HEK293 (cell line): ENCODE measurements at regions not wholly inside any gene's neighbourhood (a gene's known extent, or its start where the extent isn't known, plus 50 kb on each side); places are given as distances from the start of the nearest gene placed in this dataset.

Experiments
- CTCF ChIA-PET: fragments of 350-600 bp; formaldehyde crosslinking; extraction: SDS; loops from one replicate; lab custom pipeline; 2021; ENCODE audit warnings: antibody characterized with exemption; lab: Yijun Ruan, JAX
- POLR2A ChIA-PET: fragments of 300-600 bp; formaldehyde crosslinking; extraction: SDS; loops from one replicate; lab custom pipeline; 2020; ENCODE audit warnings: antibody characterized with exemption, inconsistent platforms; lab: Yijun Ruan, JAX
- H3K27ac ChIP-seq: fragments of 200-500 bp; sonication (Bioruptor generic); 2 replicates; pipeline ENCODE4 v1.5.1; 2014; ENCODE audit warnings: low read depth, low read length, control low read depth, inconsistent platforms; ENCODE audit errors: extremely low read depth
- H3K36me3 ChIP-seq, 2 experiments: fragments of 200-500 bp in 1 of 2; sonication (Bioruptor generic) in 1 of 2; 1 replicate in 1 of 2; 2 replicates in 1 of 2; pipeline ENCODE4 v1.5.1; 2014 to 2017; ENCODE audit warnings: inconsistent platforms in 2 of 2, low read length in 2 of 2; ENCODE audit not compliant: control insufficient read depth in 2 of 2, insufficient read depth in 1 of 2
- H3K4me1 ChIP-seq: fragments of 200-500 bp; sonication (Bioruptor generic); 2 replicates; pipeline ENCODE4 v1.5.1; 2014; ENCODE audit warnings: mild to moderate bottlenecking, low read length, inconsistent platforms; ENCODE audit not compliant: control insufficient read depth, insufficient read depth
- H3K4me3 ChIP-seq: 2 replicates; pipeline ENCODE4 v1.5.1; 2011; ENCODE audit warnings: low read depth, mild to moderate bottlenecking, control low read depth, low read length, moderate library complexity
- H3K9me3 ChIP-seq: fragments of 200-500 bp; sonication (Bioruptor generic); 2 replicates; pipeline ENCODE4 v1.5.1; 2014; ENCODE audit warnings: low read depth, low read length, inconsistent platforms; ENCODE audit not compliant: control insufficient read depth, insufficient read depth
- BCL11B ChIP-seq: fragments of 450-650 bp; formaldehyde crosslinking; IDR thresholded peaks from 2 replicates; pipeline ENCODE4 v1.5.1; 2016; ENCODE audit warnings: low read depth, missing biosample characterization, missing genetic modification characterization
- HOXC10 ChIP-seq: sonication (generic); formaldehyde crosslinking; IDR thresholded peaks from 2 replicates; pipeline ENCODE4 v1.8.1; 2023; ENCODE audit warnings: mild to moderate bottlenecking, missing genetic modification reagents
- MZF1 ChIP-seq: fragments of 450-650 bp; formaldehyde crosslinking; IDR thresholded peaks from 2 replicates; pipeline ENCODE4 v1.5.1; 2017; ENCODE audit warnings: missing biosample characterization, missing genetic modification characterization, borderline replicate concordance
- YY1 ChIP-seq: fragments of 450-650 bp; formaldehyde crosslinking; IDR thresholded peaks from 2 replicates; pipeline ENCODE4 v1.5.1; 2018; ENCODE audit warnings: missing biosample characterization, missing genetic modification characterization
- ZBTB8A ChIP-seq: fragments of 450-650 bp; formaldehyde crosslinking; IDR thresholded peaks from 2 replicates; pipeline ENCODE4 v1.5.1; 2016; ENCODE audit warnings: missing biosample characterization, missing genetic modification characterization
- ZFHX2 ChIP-seq: fragments of 450-650 bp; formaldehyde crosslinking; conservative IDR thresholded peaks from 2 replicates; pipeline ENCODE4 v1.5.1; 2016; ENCODE audit warnings: missing biosample characterization, missing genetic modification characterization
- ZNF157 ChIP-seq: fragments of 450-650 bp; formaldehyde crosslinking; IDR thresholded peaks from 2 replicates; pipeline ENCODE4 v1.5.1; 2016; ENCODE audit warnings: missing biosample characterization, missing genetic modification characterization
- ZNF175 ChIP-seq: fragments of 450-650 bp; formaldehyde crosslinking; IDR thresholded peaks from 2 replicates; pipeline ENCODE4 v1.5.1; 2016; ENCODE audit warnings: missing biosample characterization, missing genetic modification characterization
- ZNF184 ChIP-seq: fragments of 450-650 bp; IDR thresholded peaks from 2 replicates; pipeline ENCODE4 v1.5.1; 2018; ENCODE audit warnings: missing biosample characterization, mild to moderate bottlenecking, missing genetic modification characterization
- ZNF266 ChIP-seq: fragments of 450-650 bp; formaldehyde crosslinking; IDR thresholded peaks from 2 replicates; pipeline ENCODE4 v1.5.1; 2016; ENCODE audit warnings: missing biosample characterization, missing genetic modification characterization, low read depth
- ZNF394 ChIP-seq: fragments of 450-650 bp; formaldehyde crosslinking; IDR thresholded peaks from 2 replicates; pipeline ENCODE4 v1.5.1; 2016; ENCODE audit warnings: missing biosample characterization, missing genetic modification characterization, mild to moderate bottlenecking, moderate library complexity, borderline replicate concordance
- ZNF843 ChIP-seq: fragments of 450-650 bp; formaldehyde crosslinking; IDR thresholded peaks from 2 replicates; pipeline ENCODE4 v1.5.1; 2016; ENCODE audit warnings: missing biosample characterization, missing genetic modification characterization
- TF ChIP-seq, protein P1 (sequence below): fragments of 450-650 bp; formaldehyde crosslinking; IDR thresholded peaks from 2 replicates; pipeline ENCODE4 v1.5.1; 2017; ENCODE audit warnings: missing biosample characterization, missing genetic modification characterization
- TF ChIP-seq, protein P2 (sequence below): fragments of 450-650 bp; formaldehyde crosslinking; IDR thresholded peaks from 2 replicates; pipeline ENCODE4 v1.5.1; 2016; ENCODE audit warnings: missing biosample characterization, missing genetic modification characterization
- TF ChIP-seq, protein P3 (sequence below): IDR thresholded peaks from 2 replicates; pipeline ENCODE4 v1.6.1; 2011; ENCODE audit warnings: mild to moderate bottlenecking, low read depth, low read length, borderline replicate concordance
- TF ChIP-seq, protein P4 (sequence below): fragments of 450-650 bp; formaldehyde crosslinking; IDR thresholded peaks from 2 replicates; pipeline ENCODE4 v1.5.1; 2016; ENCODE audit warnings: missing biosample characterization, missing genetic modification characterization
- TF ChIP-seq, protein P5 (sequence below): fragments of 450-650 bp; formaldehyde crosslinking; IDR thresholded peaks from 2 replicates; pipeline ENCODE4 v1.5.1; 2016; ENCODE audit warnings: missing biosample characterization, missing genetic modification characterization

DNA sequence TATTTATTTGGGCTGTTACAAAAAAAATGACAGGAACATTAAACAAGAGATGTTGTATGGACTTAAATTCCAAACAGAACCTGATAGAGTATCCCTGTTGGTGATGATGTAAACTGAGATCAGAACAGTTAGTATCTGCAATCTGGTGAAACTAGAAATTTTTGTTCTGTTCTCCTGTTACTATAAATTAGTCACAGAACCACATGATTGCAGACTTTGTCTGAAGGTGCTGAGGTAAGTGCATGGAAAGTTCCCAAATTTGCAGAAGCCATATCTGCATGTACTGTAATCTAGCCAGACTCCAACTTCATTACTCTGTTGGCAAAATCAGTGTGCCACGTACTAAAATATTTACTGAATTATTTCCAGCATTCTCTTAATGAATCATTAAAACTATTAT, 516.3 kb upstream of the FSIP2 start:
- no peak for TF ChIP-seq ZNF394 (tag by site-specific recombination)
- no peak for TF ChIP-seq ZBTB8A (tag by site-specific recombination)
- TF ChIP-seq HOXC10 (CRISPR knock-in tag): no peak
- TF ChIP-seq, protein P1, sequence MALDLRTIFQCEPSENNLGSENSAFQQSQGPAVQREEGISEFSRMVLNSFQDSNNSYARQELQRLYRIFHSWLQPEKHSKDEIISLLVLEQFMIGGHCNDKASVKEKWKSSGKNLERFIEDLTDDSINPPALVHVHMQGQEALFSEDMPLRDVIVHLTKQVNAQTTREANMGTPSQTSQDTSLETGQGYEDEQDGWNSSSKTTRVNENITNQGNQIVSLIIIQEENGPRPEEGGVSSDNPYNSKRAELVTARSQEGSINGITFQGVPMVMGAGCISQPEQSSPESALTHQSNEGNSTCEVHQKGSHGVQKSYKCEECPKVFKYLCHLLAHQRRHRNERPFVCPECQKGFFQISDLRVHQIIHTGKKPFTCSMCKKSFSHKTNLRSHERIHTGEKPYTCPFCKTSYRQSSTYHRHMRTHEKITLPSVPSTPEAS: no peak
- no peak for TF ChIP-seq ZNF157 (tag by site-specific recombination)
- TF ChIP-seq ZFHX2 (tag by site-specific recombination): no peak
- no peak for TF ChIP-seq ZNF843 (tag by site-specific recombination)
- TF ChIP-seq ZNF266 (tag by site-specific recombination): no peak
- TF ChIP-seq ZNF184: no peak
- TF ChIP-seq MZF1 (tag by site-specific recombination): no peak
- TF ChIP-seq, protein P2, sequence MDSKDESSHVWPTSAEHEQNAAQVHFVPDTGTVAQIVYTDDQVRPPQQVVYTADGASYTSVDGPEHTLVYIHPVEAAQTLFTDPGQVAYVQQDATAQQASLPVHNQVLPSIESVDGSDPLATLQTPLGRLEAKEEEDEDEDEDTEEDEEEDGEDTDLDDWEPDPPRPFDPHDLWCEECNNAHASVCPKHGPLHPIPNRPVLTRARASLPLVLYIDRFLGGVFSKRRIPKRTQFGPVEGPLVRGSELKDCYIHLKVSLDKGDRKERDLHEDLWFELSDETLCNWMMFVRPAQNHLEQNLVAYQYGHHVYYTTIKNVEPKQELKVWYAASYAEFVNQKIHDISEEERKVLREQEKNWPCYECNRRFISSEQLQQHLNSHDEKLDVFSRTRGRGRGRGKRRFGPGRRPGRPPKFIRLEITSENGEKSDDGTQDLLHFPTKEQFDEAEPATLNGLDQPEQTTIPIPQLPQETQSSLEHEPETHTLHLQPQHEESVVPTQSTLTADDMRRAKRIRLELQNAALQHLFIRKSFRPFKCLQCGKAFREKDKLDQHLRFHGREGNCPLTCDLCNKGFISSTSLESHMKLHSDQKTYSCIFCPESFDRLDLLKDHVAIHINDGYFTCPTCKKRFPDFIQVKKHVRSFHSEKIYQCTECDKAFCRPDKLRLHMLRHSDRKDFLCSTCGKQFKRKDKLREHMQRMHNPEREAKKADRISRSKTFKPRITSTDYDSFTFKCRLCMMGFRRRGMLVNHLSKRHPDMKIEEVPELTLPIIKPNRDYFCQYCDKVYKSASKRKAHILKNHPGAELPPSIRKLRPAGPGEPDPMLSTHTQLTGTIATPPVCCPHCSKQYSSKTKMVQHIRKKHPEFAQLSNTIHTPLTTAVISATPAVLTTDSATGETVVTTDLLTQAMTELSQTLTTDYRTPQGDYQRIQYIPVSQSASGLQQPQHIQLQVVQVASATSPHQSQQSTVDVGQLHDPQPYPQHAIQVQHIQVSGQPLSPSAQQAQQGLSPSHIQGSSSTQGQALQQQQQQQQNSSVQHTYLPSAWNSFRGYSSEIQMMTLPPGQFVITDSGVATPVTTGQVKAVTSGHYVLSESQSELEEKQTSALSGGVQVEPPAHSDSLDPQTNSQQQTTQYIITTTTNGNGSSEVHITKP (tag by site-specific recombination): no peak
- TF ChIP-seq, protein P3, sequence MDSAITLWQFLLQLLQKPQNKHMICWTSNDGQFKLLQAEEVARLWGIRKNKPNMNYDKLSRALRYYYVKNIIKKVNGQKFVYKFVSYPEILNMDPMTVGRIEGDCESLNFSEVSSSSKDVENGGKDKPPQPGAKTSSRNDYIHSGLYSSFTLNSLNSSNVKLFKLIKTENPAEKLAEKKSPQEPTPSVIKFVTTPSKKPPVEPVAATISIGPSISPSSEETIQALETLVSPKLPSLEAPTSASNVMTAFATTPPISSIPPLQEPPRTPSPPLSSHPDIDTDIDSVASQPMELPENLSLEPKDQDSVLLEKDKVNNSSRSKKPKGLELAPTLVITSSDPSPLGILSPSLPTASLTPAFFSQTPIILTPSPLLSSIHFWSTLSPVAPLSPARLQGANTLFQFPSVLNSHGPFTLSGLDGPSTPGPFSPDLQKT: no peak
- TF ChIP-seq, protein P4, sequence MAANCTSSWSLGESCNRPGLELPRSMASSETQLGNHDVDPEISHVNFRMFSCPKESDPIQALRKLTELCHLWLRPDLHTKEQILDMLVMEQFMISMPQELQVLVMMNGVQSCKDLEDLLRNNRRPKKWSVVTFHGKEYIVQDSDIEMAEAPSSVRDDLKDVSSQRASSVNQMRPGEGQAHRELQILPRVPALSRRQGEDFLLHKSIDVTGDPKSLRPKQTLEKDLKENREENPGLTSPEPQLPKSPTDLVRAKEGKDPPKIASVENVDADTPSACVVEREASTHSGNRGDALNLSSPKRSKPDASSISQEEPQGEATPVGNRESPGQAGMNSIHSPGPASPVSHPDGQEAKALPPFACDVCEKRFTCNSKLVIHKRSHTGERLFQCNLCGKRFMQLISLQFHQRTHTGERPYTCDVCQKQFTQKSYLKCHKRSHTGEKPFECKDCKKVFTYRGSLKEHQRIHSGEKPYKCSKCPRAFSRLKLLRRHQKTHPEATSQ (tag by site-specific recombination): no peak
- no peak for TF ChIP-seq YY1 (tag by site-specific recombination)
- no peak for TF ChIP-seq ZNF175 (tag by site-specific recombination)
- TF ChIP-seq, protein P5, sequence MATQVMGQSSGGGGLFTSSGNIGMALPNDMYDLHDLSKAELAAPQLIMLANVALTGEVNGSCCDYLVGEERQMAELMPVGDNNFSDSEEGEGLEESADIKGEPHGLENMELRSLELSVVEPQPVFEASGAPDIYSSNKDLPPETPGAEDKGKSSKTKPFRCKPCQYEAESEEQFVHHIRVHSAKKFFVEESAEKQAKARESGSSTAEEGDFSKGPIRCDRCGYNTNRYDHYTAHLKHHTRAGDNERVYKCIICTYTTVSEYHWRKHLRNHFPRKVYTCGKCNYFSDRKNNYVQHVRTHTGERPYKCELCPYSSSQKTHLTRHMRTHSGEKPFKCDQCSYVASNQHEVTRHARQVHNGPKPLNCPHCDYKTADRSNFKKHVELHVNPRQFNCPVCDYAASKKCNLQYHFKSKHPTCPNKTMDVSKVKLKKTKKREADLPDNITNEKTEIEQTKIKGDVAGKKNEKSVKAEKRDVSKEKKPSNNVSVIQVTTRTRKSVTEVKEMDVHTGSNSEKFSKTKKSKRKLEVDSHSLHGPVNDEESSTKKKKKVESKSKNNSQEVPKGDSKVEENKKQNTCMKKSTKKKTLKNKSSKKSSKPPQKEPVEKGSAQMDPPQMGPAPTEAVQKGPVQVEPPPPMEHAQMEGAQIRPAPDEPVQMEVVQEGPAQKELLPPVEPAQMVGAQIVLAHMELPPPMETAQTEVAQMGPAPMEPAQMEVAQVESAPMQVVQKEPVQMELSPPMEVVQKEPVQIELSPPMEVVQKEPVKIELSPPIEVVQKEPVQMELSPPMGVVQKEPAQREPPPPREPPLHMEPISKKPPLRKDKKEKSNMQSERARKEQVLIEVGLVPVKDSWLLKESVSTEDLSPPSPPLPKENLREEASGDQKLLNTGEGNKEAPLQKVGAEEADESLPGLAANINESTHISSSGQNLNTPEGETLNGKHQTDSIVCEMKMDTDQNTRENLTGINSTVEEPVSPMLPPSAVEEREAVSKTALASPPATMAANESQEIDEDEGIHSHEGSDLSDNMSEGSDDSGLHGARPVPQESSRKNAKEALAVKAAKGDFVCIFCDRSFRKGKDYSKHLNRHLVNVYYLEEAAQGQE (tag by site-specific recombination): no peak
- no peak for TF ChIP-seq BCL11B
- TF ChIP-seq, all 188 proteins: peak for 0
- H3K4me3 ChIP-seq: no peak overlapping the region
- H3K9me3 ChIP-seq: no peaks in the 10 kb centered on the region
- no peaks in the 10 kb centered on the region for H3K36me3 ChIP-seq
- CTCF ChIA-PET: no interaction called here
- no peak overlapping the region for H3K27ac ChIP-seq
- POLR2A ChIA-PET: no interaction called here
- no peaks in the 10 kb centered on the region for H3K4me1 ChIP-seq
